CD1c-positive myeloid dendritic cell (primary cell): ENCODE measurements at regions not wholly inside any gene's neighbourhood (a gene's known extent, or its start where the extent isn't known, plus 50 kb on each side); places are given as distances from the start of the nearest gene placed in this dataset.

ENCODE experiments used
- DNase-seq: peaks from one replicate; pipeline ENCODE4 v3.0.0-alpha.2; 2016; ENCODE audit errors: extremely low spot score

GRCh38 chr6:98627129-98627775 is 207.1 kb upstream of the POU3F2 start:
- DNase-seq = no peak

- DNase-seq = no peak
Measured at GRCh38 chr6:98633886-98634285, 200.5 kb upstream of the POU3F2 start.

DNA sequence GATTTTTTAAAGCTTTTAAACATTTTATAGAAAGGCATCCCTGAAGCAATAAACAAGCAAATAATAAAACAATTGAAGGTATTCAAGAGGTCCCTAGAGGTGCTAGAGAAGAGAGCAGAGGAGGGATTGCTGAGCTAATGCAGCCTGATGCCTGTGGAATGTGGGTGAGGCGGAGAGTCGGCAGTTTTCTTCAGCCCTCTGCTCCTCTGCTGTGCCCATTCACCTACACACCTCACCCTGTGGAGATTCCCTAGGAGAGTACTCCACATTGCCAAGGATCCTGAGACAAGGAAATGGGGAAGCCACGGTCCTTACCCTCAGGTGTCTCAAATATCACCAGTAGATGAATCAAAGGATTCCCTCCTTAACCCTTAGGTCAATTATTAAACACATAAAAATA is 199.8 kb upstream of the POU3F2 start:
- no peak for DNase-seq

- DNase-seq = no peak
Measured at GRCh38 chr6:98635191-98635590, 199.2 kb upstream of the POU3F2 start.

- DNase-seq = no peak
Measured at GRCh38 chr6:98636941-98637340, 197.4 kb upstream of the POU3F2 start.

DNA sequence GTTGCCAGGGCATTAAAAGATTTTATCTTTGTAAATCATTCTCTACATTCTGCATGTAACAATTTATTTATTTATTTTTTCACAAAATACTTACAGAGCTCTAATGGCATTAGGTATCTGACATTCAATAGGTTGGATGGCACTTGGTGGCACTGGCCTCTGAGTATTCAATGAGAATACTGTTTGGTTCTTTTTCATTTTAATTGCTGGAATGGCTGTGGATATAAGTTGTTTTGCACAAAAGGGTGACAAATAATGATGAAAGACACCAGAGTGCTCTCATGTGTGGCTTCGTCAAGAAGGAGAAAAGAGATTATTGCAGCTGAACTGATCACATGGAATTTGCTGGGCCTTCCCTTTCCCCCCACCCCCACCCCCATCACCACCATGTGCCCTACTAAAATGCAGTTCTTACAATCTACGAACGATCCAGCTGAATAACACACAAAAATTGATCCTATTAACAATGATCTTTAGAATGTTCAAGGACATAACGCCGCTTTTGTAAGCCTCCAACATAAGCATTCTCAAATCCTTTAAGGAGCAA is 195.2 kb upstream of the POU3F2 start:
- DNase-seq = no peak

GRCh38 chr6:98640366-98640765 is 194.0 kb upstream of the POU3F2 start:
- DNase-seq = no peak

- DNase-seq = no peak
Measured at GRCh38 chr6:98641949-98642719, 192.2 kb upstream of the POU3F2 start.

DNA sequence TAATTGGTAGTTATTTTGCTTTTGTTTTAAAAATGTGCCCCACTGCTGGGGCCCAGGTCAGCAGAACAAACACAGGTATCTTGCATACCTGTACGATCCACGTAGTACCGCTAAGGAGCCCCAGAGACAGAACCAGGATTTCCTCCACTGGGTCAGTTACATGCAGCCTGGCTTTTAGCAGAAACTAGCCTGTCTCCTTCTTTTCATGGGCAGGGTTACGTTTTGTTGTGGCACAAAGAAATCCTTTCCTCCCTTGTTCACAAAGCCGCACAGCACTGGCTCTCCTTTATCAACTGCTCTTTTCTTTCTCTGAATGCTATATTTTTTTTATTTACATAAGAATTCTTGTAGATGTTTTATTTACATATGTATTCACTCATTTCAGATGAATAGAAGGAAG is 190.3 kb upstream of the POU3F2 start:
- DNase-seq = no peak

DNA sequence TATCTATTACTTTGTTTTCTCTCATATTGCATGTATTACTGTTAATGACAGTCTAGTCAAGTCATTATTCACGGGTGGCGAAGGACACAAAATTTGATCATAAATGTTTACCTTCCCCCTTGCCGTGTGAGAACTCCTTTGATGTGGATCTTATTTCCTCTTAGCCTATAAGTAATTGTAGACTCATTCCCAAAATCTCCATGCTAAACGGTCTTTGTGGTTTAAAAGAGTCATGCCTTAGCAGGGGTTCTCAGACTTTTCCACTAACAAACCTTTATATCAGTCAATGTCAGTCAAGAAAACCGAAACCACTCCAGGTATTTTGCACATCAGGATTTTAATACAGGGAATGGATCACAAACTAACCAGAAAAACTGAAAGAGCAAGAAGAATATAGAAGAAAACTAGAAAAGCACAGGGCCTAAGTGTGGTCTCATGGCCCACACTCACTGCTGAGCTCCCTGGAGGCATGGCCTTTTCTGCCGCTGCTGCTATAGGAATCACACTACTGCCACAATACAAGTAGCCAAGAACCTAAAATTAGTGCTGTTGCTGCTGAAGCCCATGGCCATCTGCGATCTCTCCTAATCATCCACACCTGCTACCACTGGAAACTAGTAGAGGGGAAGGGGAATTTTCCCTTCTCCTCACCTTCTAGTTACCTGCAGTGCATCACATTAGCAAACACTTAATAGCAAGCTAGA is 186.0 kb upstream of the POU3F2 start:
- DNase-seq = no peak

DNA sequence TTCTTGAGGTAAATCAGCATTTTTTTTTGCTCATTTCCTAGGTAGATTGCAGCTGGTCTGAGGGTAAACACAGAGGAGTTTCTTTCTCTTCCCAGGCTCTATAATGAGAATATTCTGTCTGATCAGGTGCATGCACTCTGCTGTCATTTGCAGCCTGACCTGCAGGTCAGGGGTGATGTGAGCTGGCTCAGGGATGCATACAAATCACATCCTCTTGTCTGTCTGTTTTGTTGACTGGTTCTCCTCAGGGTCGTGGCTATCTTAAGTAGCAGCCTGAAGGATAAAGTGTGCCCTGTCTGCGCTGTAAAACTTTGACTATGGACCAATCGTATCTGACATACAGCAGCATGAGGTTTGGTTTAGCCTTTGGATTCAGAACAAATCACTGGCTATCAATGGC is 183.4 kb upstream of the POU3F2 start:
- no peak for DNase-seq

GRCh38 chr6:98653179-98653578 is 181.2 kb upstream of the POU3F2 start:
- DNase-seq = no peak

GRCh38 chr6:98657764-98658163 is 176.6 kb upstream of the POU3F2 start:
- DNase-seq = no peak

GRCh38 chr6:98669371-98669770 is 165.0 kb upstream of the POU3F2 start:
- DNase-seq = no peak

DNA sequence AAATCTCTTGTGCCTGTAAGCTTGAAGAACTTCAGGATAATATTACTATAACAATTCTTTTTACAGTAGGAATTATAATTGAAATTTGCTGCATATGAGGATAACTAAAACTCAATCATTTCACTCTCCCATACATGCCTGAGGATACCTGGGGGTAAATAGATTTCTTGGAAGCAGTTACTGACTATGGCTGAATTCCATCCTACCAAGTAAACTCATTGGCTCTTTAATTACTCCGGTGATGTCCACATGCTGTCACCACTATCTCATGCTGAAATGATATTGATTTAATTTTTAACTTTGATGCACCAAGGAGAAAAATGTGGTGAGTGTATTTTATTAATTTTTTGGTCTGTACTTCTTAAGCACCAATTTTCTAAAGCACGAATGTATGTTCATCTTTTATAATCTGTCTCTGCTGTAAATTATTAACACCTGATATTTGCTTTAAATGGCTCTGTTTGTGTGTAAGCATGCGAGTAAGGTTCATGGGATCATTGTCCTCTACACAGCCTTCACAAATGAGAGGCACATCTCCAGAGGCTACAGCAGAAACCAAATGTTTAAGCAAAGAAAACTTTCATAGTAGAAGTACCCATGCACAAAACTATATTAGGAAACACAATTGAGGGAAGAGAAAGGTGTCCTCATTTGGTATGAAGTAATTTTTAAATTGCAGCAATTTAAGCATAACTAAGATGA is 164.2 kb upstream of the POU3F2 start:
- DNase-seq = no peak

DNA sequence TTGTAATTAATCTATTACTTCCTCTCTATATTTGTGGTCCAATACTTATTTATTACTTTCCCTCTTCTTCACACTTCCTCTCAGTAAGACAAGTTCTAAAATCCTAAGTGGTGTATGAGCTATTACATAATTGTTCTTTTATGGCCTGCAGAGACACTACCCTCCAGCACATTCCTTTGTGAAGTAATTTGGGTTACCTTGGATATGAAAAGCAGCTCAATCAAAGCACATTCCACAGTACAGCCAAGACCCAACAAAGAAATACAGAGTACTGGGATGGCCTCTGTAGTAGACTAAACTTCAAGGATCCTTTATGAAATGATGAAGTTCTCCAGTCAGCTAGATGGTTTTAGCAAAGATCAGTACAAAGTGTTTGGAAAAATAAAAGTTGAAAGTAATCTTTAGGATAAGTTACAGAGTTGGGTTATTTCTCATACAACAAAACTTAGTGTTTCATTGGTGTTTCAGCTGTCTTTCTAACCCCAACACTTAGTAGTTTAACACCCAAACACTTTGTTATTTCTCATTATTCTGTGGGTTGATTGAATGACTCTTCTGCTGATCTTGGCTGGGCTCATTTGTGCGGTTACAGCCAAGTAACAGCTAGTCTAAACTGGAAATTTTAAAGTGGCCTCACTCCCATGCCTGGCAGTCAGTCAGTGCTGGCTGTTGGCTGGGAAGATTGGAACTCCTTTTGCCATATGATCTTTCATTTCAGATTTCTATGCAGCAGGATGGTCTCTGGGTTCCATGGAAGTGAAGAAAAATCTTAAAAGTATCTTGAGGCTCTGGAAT is 161.5 kb upstream of the POU3F2 start:
- no peak for DNase-seq

DNA sequence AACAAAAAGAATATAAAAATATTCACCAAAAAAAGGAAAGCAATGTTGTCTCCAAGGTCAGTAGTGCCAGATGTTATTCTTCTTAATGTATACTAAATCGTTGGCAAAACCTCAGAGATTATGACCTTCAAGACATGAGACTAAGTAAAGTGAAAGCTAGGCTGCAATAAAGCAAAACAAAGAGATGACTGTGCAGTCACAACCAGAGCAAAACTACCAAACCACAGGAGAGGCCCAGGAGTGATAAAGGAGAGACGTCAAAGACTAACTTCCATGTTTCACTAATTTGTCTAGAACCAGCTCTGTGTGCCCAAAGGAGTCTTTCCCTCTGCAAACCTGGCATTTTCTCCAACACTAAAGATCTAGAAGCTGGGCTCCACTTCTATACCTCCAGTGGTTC is 155.9 kb upstream of the POU3F2 start:
- no peak for DNase-seq

DNA sequence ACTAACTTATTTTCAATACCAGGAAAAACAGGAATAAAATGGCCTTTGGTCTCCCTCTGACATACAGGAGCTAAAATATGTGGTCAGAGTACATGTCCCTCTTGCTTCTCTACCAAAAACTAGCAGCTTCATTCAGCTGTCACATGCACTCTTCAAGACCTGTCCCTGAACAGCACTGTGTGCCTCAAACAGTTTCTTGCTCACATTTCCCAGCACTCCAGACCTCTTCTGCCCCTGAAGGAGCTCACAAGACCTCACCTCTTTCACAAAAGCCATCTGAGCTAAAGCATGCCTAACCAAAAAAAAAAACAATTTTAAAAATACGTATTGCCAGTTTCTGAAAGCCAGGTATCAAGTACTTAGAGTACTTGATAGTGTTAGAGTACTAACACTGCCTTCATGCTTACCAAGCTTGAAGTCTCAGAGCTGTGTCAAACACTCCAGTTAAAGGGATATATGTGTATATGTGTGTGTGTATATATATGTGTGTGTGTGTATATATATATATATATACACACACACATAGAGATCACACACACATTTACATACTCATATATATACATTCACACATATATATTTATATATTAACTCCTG is 148.3 kb upstream of the POU3F2 start:
- no peak for DNase-seq

GRCh38 chr6:98687752-98688151 is 146.6 kb upstream of the POU3F2 start:
- DNase-seq = no peak

DNA sequence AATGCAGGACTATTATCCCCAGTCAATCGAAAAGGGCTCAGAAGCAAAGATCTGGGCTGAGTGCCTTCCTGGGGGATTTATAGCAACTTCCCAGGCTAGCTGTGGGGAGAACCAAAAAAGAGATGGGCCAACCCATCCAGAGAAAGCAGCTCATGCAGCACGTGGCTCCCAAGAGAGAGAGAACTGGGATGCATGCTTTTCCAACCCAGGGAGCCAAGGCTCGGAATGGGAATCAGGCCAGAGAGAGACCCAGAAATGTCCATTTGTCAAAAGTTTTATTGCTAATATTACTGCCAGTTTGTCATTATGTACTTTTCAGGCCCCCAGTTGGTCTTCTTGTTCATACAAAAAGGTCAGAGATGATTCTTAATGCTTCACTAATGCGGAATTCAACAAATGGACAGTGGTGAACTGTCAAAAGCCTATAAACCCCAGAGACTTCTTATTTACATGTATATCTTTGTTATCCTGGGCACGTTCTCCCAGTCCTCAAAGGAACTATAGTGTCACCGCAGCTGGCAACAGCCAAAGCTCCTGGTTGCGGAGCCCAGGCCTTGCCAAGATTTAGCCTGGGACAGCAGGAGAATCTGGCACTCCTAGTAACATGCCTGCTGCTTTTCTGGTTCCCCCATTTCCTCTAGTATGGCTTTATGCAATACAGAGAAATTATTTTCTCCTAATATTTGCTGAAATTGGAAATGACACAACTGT is 139.1 kb upstream of the POU3F2 start:
- no peak for DNase-seq
